K562 (cell line): ENCODE measurements at regions not wholly inside any gene's neighbourhood (a gene's known extent, or its start where the extent isn't known, plus 50 kb on each side); places are given as distances from the start of the nearest gene placed in this dataset.

Experiments
- ATAC-seq: fragments of 200-7000 bp; cut with Tn5 transposase; 3 replicates; pipeline ENCODE4 v1.9.1; 2020; ENCODE audit warnings: moderate library complexity
- BruUV-seq: library from RNA; stranded (reverse); fragments of 400-500 nt; replicated peaks from 2 replicates; lab custom pipeline; 2021; lab: Mats Ljungman, UMichigan
- CTCF ChIA-PET: fragments of 300-600 bp; formaldehyde crosslinking; extraction: SDS; loops from one replicate; lab custom pipeline; 2021; ENCODE audit warnings: low intra/inter-chr PET ratio; lab: Yijun Ruan, JAX
- POLR2A ChIA-PET: fragments of 300-600, 350-650 bp; sonication (Branson Sonifier 250); formaldehyde crosslinking; extraction: SDS; loops from one replicate; lab custom pipeline; 2021; ENCODE audit warnings: antibody characterized with exemption, inconsistent platforms; lab: Yijun Ruan, JAX
- DNase-seq, 4 experiments: peaks; one replicate each; pipeline versions ENCODE4 v3.0.0 to v3.0.0-alpha.2; 2011 to 2018; ENCODE audit warnings: low spot score in 3 of 4, mixed read lengths in 3 of 4; ENCODE audit errors: extremely low read depth in 1 of 4
- FAIRE-seq: peaks from 2 replicates; lab custom pipeline; 2011; peaks lifted over from hg19 to GRCh38; lab: Jason Lieb, UNC
- H2AFZ ChIP-seq: 2 replicates; pipeline ENCODE4 v1.6.0; 2011; ENCODE audit warnings: low read depth, low read length, control low read depth, inconsistent platforms
- H3K27ac ChIP-seq: fragments of 200-600 bp; 3 replicates; pipeline ENCODE4 v1.8.0; 2011; ENCODE audit warnings: low read depth, mild to moderate bottlenecking, control low read depth, inconsistent platforms, low read length, moderate library complexity, mixed read lengths; ENCODE audit errors: extremely low read depth
- H3K27me3 ChIP-seq, 2 experiments: fragments of 300-600 bp in 1 of 2; 2 replicates in 1 of 2; 3 replicates in 1 of 2; pipeline versions ENCODE4 v1.6.0 to v1.8.0; 2011; ENCODE audit warnings: inconsistent platforms in 2 of 2, low read length in 2 of 2, mild to moderate bottlenecking in 1 of 2, mixed read lengths in 1 of 2, moderate library complexity in 1 of 2; ENCODE audit not compliant: control insufficient read depth in 2 of 2, insufficient read depth in 2 of 2
- H3K36me3 ChIP-seq: fragments of 300-600 bp; 3 replicates; pipeline ENCODE4 v1.8.0; 2011; ENCODE audit warnings: mild to moderate bottlenecking, low read length, inconsistent platforms; ENCODE audit not compliant: control insufficient read depth, insufficient read depth
- H3K4me1 ChIP-seq, 2 experiments: fragments of 200-600 bp in 1 of 2; replicated peaks in 1 of 2; 2 replicates in 1 of 2; 3 replicates in 1 of 2; pipeline versions ENCODE4 v1.5.1 to v1.8.0; 2011; ENCODE audit warnings: inconsistent platforms in 2 of 2, low read length in 2 of 2, mild to moderate bottlenecking in 1 of 2, mixed read lengths in 1 of 2, moderate library complexity in 1 of 2; ENCODE audit not compliant: control insufficient read depth in 2 of 2, insufficient read depth in 2 of 2
- H3K4me2 ChIP-seq: 2 replicates; pipeline ENCODE4 v1.6.1; 2011; ENCODE audit warnings: low read length, control low read depth, inconsistent platforms, mixed read lengths; ENCODE audit not compliant: insufficient read depth
- H3K4me3 ChIP-seq: fragments of 200-600 bp; sonication (generic), shearing (Covaris generic); 2 replicates; pipeline ENCODE4 v1.5.1; 2016; ENCODE audit warnings: control low read depth, inconsistent platforms
- H3K79me2 ChIP-seq: fragments of 200-600 bp; 3 replicates; pipeline ENCODE4 v1.8.0; 2011; ENCODE audit warnings: low read length, inconsistent platforms; ENCODE audit not compliant: control insufficient read depth, insufficient read depth
- H3K9ac ChIP-seq, 2 experiments: 2 replicates each; pipeline versions ENCODE4 v1.6.0 to v1.6.1; 2011; ENCODE audit warnings: low read depth in 2 of 2, low read length in 2 of 2, control low read depth in 1 of 2, inconsistent platforms in 1 of 2, mild to moderate bottlenecking in 1 of 2, mixed read lengths in 1 of 2; ENCODE audit not compliant: insufficient read depth in 1 of 2
- H3K9me1 ChIP-seq: one replicate; pipeline ENCODE4 v1.6.0; 2011; ENCODE audit warnings: inconsistent platforms, mild to moderate bottlenecking, low read length, moderate library complexity; ENCODE audit not compliant: control insufficient read depth, insufficient read depth
- H3K9me3 ChIP-seq: replicated peaks from 2 replicates; pipeline ENCODE4 v1.5.1; 2011; ENCODE audit warnings: low read depth, low read length, inconsistent platforms; ENCODE audit not compliant: control insufficient read depth, insufficient read depth
- H4K20me1 ChIP-seq: replicated peaks from 2 replicates; pipeline ENCODE4 v1.6.1; 2011; ENCODE audit warnings: low read length, inconsistent platforms, mixed read lengths; ENCODE audit not compliant: control insufficient read depth, insufficient read depth
- CREM ChIP-seq: IDR thresholded peaks from 2 replicates; pipeline ENCODE4 v1.6.1; 2014; ENCODE audit warnings: antibody characterized with exemption, low read depth
- DACH1 ChIP-seq: fragments of 450-650 bp; IDR thresholded peaks from 2 replicates; pipeline ENCODE4 v1.6.1; 2018; ENCODE audit not compliant: partially characterized antibody
- DPF2 ChIP-seq: fragments of 450-650 bp; IDR thresholded peaks from 2 replicates; pipeline ENCODE4 v1.6.1; 2016
- FOXK2 ChIP-seq, 2 experiments: fragments of 450-650 bp; IDR thresholded peaks in 1 of 2; conservative IDR thresholded peaks in 1 of 2; 2 replicates each; pipeline ENCODE4 v1.6.1; 2016; ENCODE audit warnings: low read depth in 2 of 2, mild to moderate bottlenecking in 1 of 2
- HEY1 ChIP-seq: fragments of 250-450 bp; sonication (Bioruptor Pico); IDR thresholded peaks from 2 replicates; pipeline ENCODE4 v1.5.0; 2020; ENCODE audit warnings: mild to moderate bottlenecking, moderate library complexity, borderline replicate concordance
- HNRNPH1 ChIP-seq: fragments of 200-400 bp; formaldehyde crosslinking; optimal IDR thresholded peaks from 2 replicates; pipeline ENCODE3; 2017; ENCODE audit warnings: low read depth, mild to moderate bottlenecking, low read length, moderate library complexity
- ILF3 ChIP-seq: fragments of 450-650 bp; IDR thresholded peaks from 2 replicates; pipeline ENCODE4 v1.6.1; 2018; ENCODE audit warnings: antibody characterized with exemption, mild to moderate bottlenecking, moderate library complexity, borderline replicate concordance
- JUND ChIP-seq, 2 experiments: IDR thresholded peaks; 2 replicates in 1 of 2; 3 replicates in 1 of 2; pipeline ENCODE4 v1.6.1; 2011; ENCODE audit warnings: borderline replicate concordance in 2 of 2, low read depth in 2 of 2, low read length in 2 of 2, improper control_type of control experiment in 1 of 2, missing biosample characterization in 1 of 2, missing genetic modification characterization in 1 of 2, missing genetic modification reagents in 1 of 2
- MEF2D ChIP-seq: conservative IDR thresholded peaks from 2 replicates; pipeline ENCODE4 v1.6.1; 2016; ENCODE audit warnings: low read depth, missing genetic modification characterization, missing compliant biosample characterization
- NFE2 ChIP-seq: IDR thresholded peaks from 2 replicates; pipeline ENCODE4 v1.6.1; 2014; ENCODE audit warnings: antibody characterized with exemption, low read depth
- PHB ChIP-seq: fragments of 250-450 bp; sonication (Bioruptor Pico); IDR thresholded peaks from 2 replicates; pipeline ENCODE4 v1.5.0; 2021
- RBM15 ChIP-seq: fragments of 200-400 bp; formaldehyde crosslinking; IDR thresholded peaks from 2 replicates; pipeline ENCODE4 v1.6.1; 2018; ENCODE audit warnings: mild to moderate bottlenecking, low read length, moderate library complexity; ENCODE audit not compliant: insufficient read depth
- SMARCA4 ChIP-seq: fragments of 450-650 bp; IDR thresholded peaks from 2 replicates; pipeline ENCODE4 v1.6.1; 2016
- WGBS: fragments of 100-300 bp; shearing (Covaris generic); methylation state at CpG from one replicate; pipeline ENCODE4 v1.1.6; 2016; ENCODE audit warnings: low coverage, mixed read lengths; ENCODE audit not compliant: insufficient coverage; ENCODE audit errors: missing lambda C conversion rate; 5-methylcytosine and 5-hydroxymethylcytosine counted together
- in situ Hi-C: fragments of 300-500 bp; cut with MboI; formaldehyde crosslinking; loops from 4 replicates; pipeline ENCODE4 v1.15.0; 2018; ENCODE audit warnings: inconsistent platforms, mixed read lengths
- intact Hi-C: fragments of 100-400 bp; cut with micrococcal nuclease; formaldehyde crosslinking; loops from 2 replicates; pipeline ENCODE4 v1.14.2; 2022
- TF ChIP-seq, protein P1 (sequence below), 3 experiments: IDR thresholded peaks in 2 of 3; conservative IDR thresholded peaks in 1 of 3; 2 replicates each; pipeline ENCODE4 v1.5.1; 2011 to 2012; ENCODE audit warnings: low read length in 3 of 3, mild to moderate bottlenecking in 3 of 3, control low read depth in 2 of 3, improper control_type of control experiment in 1 of 3, inconsistent platforms in 1 of 3, low read depth in 1 of 3, mixed read lengths in 1 of 3, moderate library complexity in 1 of 3; ENCODE audit not compliant: insufficient read depth in 2 of 3

DNA sequence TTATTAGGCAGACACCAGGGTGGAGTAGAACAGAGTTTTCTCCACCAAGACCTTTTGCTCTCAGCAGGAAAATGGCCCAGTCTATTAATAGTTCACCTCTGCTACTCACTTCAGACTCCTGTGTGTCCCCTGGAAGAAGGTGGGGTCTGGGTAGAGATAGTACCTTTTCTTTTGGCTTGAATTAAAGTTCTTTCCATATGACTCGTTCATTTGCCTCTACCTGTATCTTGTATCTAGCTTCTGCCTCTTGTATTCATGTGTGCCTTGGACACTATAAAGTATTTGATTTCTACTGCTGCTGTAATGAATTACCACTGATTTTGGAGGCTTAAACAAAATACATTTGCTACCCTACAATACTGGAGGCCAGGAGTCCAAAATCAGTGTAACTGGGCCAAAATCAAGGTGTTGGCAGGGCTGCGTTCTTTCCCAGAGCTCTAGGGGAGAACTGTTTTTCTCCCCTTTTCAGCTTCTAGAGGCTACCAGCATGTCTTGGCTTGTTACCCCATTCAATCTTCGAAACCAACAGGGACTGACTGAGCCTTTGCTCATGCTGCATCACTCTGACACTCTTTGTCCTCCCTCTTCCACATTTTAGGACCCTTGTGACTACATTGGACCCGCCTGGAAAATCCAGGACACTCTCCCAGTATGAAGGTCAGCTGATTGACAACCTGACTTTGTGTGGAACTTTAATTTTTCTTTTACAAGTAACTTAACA lies 155.6 kb upstream of the PRSS58 start:
- no peaks in the 10 kb centered on the region for H3K36me3 ChIP-seq
- no peaks in the 10 kb centered on the region for H3K9me1 ChIP-seq
- intact Hi-C loops, result no loop called here
- TF ChIP-seq HEY1 (CRISPR knock-in tag) (no peak), ILF3 (no peak), PHB (CRISPR knock-in tag) (no peak)
- no peaks in the 10 kb centered on the region for H3K79me2 ChIP-seq
- no peak for DNase-seq
- CTCF ChIA-PET, result no interaction called here
- in situ Hi-C loops, result no loop called here
- no peak for ATAC-seq
- no peaks in the 10 kb centered on the region for H3K9me3 ChIP-seq
- no peak for FAIRE-seq
- H2AFZ ChIP-seq, result no peak overlapping the region
- H4K20me1 ChIP-seq, result no peaks in the 10 kb centered on the region
- H3K4me1 ChIP-seq, result no peaks in the 10 kb centered on the region
- no peaks in the 10 kb centered on the region for H3K27me3 ChIP-seq
- WGBS, result 3% methylated on average over 4 of the region's 4 CpGs
- no peak overlapping the region for H3K4me3 ChIP-seq
- H3K27ac ChIP-seq, result no peak overlapping the region
- no peak overlapping the region for H3K9ac ChIP-seq
- no TSS peak for BruUV-seq
- H3K4me2 ChIP-seq, result no peak overlapping the region
- POLR2A ChIA-PET, result no interaction called here

DNA sequence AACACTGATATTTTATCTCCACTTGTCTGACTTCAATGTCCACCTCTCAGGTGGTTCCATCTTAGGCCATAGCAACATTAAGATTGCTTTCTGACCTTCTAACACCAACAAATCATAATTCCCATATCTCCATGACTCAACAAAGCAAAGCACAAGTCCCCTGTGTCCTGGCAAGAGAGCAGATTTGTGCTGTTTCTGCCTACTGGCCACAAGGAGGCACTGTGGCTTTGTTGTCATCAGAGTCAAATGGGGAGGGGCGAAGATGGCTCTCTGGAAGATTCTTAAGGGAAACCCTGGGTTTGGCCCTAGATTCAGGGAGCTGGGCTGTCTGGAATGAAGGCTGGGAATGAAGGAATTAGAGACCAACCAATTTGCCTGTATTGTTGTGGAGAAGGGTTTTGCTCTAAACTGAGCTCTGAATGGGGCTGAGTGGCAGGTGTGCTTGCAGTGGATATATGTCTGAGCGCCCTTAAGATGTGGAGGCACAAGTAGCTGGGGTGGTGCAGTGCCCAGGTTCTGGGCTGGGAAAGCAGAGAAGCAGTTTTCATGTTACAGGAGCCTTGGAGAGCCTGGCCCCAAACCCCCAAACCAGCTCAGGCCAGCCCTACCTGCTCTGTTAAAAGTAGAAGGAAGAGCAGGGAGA lies 154.8 kb upstream of the PRSS58 start:
- no peaks in the 10 kb centered on the region for H3K9me3 ChIP-seq
- 11% methylated on average over 2 of the region's 2 CpGs for WGBS
- H3K9ac ChIP-seq, result no peak overlapping the region
- in situ Hi-C loops (no loop called here), intact Hi-C loops (no loop called here)
- no peaks in the 10 kb centered on the region for H3K27me3 ChIP-seq
- H3K9me1 ChIP-seq, result no peaks in the 10 kb centered on the region
- H2AFZ ChIP-seq, result no peak overlapping the region
- no peak overlapping the region for H3K27ac ChIP-seq
- no peaks in the 10 kb centered on the region for H3K79me2 ChIP-seq
- POLR2A ChIA-PET, result no interaction called here
- CTCF ChIA-PET, result interaction anchor here (1.1 kb wide), 1 partner anchor 55 kb away, joined by 4 read pairs; no protein-coding TSS in a partner anchor
- no peaks in the 10 kb centered on the region for H4K20me1 ChIP-seq
- ATAC-seq (peak; percentile 99), DNase-seq (peak; percentile 72 to 88 (median 78)), FAIRE-seq (peak; percentile 95)
- H3K36me3 ChIP-seq, result no peaks in the 10 kb centered on the region
- no peak overlapping the region for H3K4me2 ChIP-seq
- no peaks in the 10 kb centered on the region for H3K4me1 ChIP-seq
- no TSS peak for BruUV-seq
- no peak overlapping the region for H3K4me3 ChIP-seq
- TF ChIP-seq DACH1, result peak; percentile 34
- TF ChIP-seq CREM, result peak; percentile 78
- TF ChIP-seq RBM15, result no peak
- TF ChIP-seq JUND (IDR thresholded peaks at IDR 0.05; ENCODE audit: borderline replicate concordance, low read depth, low read length), result 0 out of 2 replicates have a peak, but pooled peaks have one; percentile 17
- no peak; the same call in 2 of the 3 replicates for TF ChIP-seq JUND (tag; IDR thresholded peaks at IDR 0.05; ENCODE audit: borderline replicate concordance, low read depth, low read length)
- peak; percentile 95 to 97 for TF ChIP-seq FOXK2 (conservative IDR thresholded peaks at IDR 0.05 in 1 of 2, IDR thresholded peaks at IDR 0.05 in 1 of 2; ENCODE audit: low read depth in 2 of 2)
- TF ChIP-seq SMARCA4, result peak; percentile 75
- peak; percentile 33; the same call in 1 of the 2 replicates for TF ChIP-seq DPF2
- TF ChIP-seq, protein P1, sequence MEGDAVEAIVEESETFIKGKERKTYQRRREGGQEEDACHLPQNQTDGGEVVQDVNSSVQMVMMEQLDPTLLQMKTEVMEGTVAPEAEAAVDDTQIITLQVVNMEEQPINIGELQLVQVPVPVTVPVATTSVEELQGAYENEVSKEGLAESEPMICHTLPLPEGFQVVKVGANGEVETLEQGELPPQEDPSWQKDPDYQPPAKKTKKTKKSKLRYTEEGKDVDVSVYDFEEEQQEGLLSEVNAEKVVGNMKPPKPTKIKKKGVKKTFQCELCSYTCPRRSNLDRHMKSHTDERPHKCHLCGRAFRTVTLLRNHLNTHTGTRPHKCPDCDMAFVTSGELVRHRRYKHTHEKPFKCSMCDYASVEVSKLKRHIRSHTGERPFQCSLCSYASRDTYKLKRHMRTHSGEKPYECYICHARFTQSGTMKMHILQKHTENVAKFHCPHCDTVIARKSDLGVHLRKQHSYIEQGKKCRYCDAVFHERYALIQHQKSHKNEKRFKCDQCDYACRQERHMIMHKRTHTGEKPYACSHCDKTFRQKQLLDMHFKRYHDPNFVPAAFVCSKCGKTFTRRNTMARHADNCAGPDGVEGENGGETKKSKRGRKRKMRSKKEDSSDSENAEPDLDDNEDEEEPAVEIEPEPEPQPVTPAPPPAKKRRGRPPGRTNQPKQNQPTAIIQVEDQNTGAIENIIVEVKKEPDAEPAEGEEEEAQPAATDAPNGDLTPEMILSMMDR (IDR thresholded peaks at IDR 0.05 in 2 of 3, conservative IDR thresholded peaks at IDR 0.05 in 1 of 3; ENCODE audit: insufficient read depth in 2 of 3, low read depth in 1 of 3, low read length in 3 of 3), result peak; percentile 80 to 95 (median 87)
- no peak for TF ChIP-seq MEF2D (tag)
- TF ChIP-seq NFE2, result peak; percentile 55
- TF ChIP-seq HNRNPH1, result no peak
